GM18867 (cell line): ENCODE measurements at regions not wholly inside any gene's neighbourhood (a gene's known extent, or its start where the extent isn't known, plus 50 kb on each side); places are given as distances from the start of the nearest gene placed in this dataset.

ENCODE experiments used
- ATAC-seq: cut with Tn5 transposase; IDR thresholded peaks from one replicate; pipeline ENCODE4 v1.9.1; 2021; ENCODE audit warnings: mild to moderate bottlenecking, moderate library complexity; ENCODE audit not compliant: unreplicated experiment

GRCh38 chr13:72536714-72537394 is 190.6 kb downstream of the MZT1 start:
- ATAC-seq, result no peak

- ATAC-seq, result no peak
Observed at GRCh38 chr13:72534951-72535640, 192.3 kb downstream of the MZT1 start.

DNA sequence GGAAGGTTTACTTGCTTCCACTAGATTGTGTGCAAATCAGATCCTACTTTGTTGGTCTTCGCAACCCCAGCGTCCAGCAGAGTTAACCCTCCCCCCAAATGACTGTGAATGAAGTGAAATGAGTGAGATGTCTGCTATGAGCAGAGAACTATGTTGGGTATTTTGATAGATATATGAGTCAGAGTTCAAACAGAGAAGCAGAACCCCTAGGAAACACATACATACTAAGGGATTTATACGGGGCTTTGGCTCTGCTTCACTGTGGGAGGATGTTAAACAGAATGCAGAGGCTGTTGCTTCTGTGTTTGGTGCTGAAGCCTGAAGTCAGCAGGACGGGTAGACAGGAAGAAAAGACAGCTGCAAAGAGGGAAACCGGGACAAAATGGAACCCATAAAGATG is 197.0 kb downstream of the MZT1 start:
- ATAC-seq, result no peak

- ATAC-seq, result no peak
Observed at GRCh38 chr13:72527333-72527732, 200.1 kb downstream of the MZT1 start.

DNA sequence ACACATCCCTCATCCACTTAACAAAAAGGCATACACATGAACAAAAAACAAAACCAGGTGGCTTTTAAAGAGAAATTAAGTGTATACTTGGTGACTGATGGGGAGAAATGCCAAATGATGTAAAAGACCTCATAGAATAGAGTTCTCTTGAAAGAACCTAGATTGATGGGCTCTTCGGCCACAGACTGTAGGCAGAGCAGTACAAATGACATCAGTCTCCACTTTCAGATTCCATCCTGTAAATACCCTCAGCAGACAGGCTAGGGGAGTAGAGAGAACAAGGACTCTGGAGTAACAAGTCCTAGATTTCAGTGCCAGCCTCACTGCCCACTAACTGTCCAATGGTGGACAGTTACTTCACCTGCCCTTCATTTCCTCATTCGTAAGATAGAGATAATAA is 203.8 kb downstream of the MZT1 start:
- ATAC-seq, result no peak

DNA sequence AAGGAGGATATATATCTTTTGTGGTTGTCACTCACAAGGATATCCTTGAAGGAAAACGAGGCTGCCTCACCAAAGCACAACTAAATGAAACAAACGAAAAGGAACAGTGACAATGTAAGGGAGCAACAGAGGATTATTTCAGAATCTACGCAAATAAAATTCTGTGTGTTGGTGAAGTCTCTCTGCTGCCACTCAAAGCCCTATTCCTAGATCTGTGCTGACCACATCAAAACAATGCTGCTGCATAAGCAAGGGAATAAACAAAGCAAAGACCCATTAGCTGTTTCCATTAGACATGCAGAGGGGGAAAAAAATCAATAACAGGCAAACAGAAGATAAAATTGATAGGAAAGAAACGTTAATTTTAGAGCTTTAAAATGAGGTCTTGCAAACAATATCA is 204.4 kb downstream of the MZT1 start:
- ATAC-seq, result no peak

- ATAC-seq, result no peak
Observed at GRCh38 chr13:72521940-72522661, 205.3 kb downstream of the MZT1 start.

DNA sequence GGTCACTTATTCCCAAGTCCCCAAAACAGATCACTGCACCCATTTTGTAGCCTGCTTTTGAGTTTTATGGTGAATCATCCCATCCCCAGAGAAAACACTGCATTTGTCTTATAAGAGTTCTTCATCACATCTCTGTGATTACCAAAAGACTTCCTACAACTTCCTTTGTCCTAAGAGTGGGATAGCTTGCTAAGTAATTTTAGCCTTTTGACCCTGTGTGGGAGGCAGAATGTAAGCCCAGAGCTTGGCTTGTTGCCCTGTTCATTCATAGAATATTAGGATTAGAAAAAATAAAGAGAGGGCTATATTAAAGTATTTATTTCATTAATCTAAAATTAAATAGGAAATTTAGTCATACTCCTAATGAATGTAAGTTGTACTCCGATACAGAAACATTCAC is 213.3 kb downstream of the MZT1 start:
- no peak for ATAC-seq

- no peak for ATAC-seq
Observed at GRCh38 chr13:72508392-72508791, 219.0 kb downstream of the MZT1 start.

GRCh38 chr13:72507416-72508199 is 219.8 kb downstream of the MZT1 start:
- no peak for ATAC-seq

DNA sequence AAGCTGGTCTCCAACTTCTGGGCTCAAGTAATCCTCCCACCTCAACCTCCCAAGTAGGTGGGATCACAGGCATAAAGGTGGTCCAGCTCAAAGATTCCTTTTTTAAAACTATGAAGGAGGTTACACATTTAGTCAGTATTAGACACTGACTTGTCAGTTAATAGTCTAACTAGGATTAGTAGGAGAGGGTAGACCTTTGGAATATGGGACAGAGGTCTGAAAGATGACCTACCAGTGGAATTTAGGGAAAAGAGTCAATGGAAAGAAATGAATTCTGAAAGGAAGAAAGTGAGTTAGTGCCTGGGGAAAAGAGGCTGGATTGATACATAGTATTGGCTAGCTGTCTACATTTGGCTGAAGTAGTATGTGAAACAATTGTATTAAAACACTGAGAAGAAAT is 220.7 kb downstream of the MZT1 start:
- no peak for ATAC-seq

DNA sequence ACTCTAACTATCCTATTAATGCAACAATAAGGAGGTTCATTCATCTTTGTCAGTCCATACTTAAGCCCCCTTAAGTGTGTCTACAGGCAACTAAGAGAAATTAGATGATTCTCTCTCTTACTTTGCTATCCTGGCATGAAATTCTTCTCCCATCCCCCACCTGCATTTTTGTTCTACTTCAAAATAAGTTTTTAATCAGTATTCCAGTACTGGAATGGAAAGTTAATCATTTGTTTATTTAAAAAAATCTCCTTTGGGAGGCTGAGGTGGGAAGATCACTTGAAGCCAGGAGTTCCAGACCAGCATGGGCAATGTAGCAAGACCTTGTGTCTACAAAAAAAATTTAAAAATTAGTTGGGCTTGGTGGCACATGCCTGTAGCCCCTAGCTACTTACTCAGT is 222.1 kb downstream of the MZT1 start:
- ATAC-seq, result no peak

- ATAC-seq, result no peak
Observed at GRCh38 chr13:72504131-72504841, 223.1 kb downstream of the MZT1 start.

DNA sequence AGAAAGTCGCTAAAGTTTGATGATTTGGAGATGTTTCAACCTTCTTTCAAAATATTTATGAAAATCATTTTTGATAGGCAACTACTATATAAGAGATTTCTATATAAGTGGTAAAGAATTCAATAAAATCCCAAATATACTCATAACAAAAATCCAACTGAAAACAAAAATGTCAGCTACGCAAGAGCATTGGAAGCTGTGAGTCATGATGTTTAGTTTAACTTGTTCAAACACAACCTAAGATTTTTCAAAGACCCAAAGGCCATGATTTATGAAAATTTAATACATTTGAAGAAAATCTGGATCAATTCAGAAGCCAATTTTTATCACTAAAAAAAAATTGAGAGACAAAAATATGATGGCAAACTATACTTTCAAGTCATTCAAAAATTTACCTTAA is 226.6 kb downstream of the MZT1 start:
- no peak for ATAC-seq

GRCh38 chr13:72495681-72496080 is 231.7 kb downstream of the MZT1 start:
- ATAC-seq, result no peak

GRCh38 chr13:72489751-72490150 is 237.7 kb downstream of the MZT1 start:
- ATAC-seq, result no peak

GRCh38 chr13:72473321-72473720 is 254.1 kb downstream of the MZT1 start:
- ATAC-seq, result no peak

DNA sequence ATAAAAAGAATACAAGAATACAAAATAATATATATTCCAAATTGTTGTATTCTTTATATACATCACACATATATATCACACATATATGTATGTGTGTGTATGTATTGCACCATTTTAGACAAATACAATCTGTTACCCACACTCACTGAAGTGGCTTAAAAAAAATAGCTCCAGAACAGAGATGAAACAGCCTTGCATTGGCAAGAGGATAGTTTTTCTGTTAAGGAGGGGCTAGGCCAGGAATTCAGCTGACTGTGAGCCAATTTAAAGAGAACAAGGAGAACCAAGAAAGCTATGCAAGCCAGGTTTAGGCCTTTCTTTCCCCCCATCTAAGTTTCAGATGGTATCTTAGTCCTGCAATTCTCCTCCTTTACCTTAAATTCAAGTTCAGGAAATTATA is 257.5 kb downstream of the MZT1 start:
- ATAC-seq, result no peak

GRCh38 chr13:72463561-72463960 is 263.9 kb downstream of the MZT1 start:
- no peak for ATAC-seq

DNA sequence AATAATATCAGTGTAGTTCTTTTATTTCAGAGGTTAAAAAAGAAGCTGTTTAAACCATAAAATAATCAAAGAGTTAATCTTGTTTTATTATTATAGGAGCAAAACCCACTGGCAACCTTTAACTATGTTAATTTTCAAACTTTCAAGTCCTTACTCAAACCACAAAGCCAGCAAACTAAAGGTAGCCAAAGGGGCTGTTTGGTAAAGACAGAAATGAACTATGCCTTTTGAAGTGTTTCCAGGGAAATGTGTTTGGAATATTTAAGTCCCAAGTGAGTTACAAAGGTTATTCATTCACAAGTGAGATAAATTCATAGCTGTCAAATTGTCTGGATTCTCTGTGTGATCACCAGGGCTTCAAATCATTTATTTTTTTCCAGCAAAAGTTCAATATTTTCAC is 264.7 kb downstream of the MZT1 start:
- no peak for ATAC-seq

DNA sequence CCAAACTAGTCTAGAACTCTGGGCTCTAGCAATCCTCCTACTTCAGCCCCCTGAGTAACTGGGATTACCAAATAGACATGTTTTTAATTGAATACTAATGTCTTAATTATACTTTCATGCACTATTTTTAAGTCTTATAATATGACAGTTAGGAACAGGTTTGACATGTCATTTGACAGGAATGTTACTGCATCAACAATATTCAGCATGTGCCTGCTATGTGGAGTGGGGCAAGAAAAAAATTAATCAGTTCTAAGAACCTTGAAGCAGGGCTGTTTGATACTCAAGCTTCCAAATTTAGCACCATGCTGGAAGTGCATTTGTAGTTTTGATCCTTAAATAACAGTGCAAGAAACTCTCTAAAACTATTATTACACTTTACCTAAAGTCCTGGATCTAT is 265.3 kb downstream of the MZT1 start:
- no peak for ATAC-seq
